K562 (cell line): ENCODE measurements at regions not wholly inside any gene's neighbourhood (a gene's known extent, or its start where the extent isn't known, plus 50 kb on each side); places are given as distances from the start of the nearest gene placed in this dataset.

ENCODE experiments used
- ATAC-seq: fragments of 200-7000 bp; cut with Tn5 transposase; 3 replicates; pipeline ENCODE4 v1.9.1; 2020; ENCODE audit warnings: moderate library complexity
- BruUV-seq: library from RNA; stranded (reverse); fragments of 400-500 nt; replicated peaks from 2 replicates; lab custom pipeline; 2021; lab: Mats Ljungman, UMichigan
- CTCF ChIA-PET: fragments of 300-600 bp; formaldehyde crosslinking; extraction: SDS; loops from one replicate; lab custom pipeline; 2021; ENCODE audit warnings: low intra/inter-chr PET ratio; lab: Yijun Ruan, JAX
- POLR2A ChIA-PET: fragments of 300-600, 350-650 bp; sonication (Branson Sonifier 250); formaldehyde crosslinking; extraction: SDS; loops from one replicate; lab custom pipeline; 2021; ENCODE audit warnings: antibody characterized with exemption, inconsistent platforms; lab: Yijun Ruan, JAX
- DNase-seq, 4 experiments: peaks; one replicate each; pipeline versions ENCODE4 v3.0.0 to v3.0.0-alpha.2; 2011 to 2018; ENCODE audit warnings: low spot score in 3 of 4, mixed read lengths in 3 of 4; ENCODE audit errors: extremely low read depth in 1 of 4
- FAIRE-seq: peaks from 2 replicates; lab custom pipeline; 2011; peaks lifted over from hg19 to GRCh38; lab: Jason Lieb, UNC
- H2AFZ ChIP-seq: 2 replicates; pipeline ENCODE4 v1.6.0; 2011; ENCODE audit warnings: low read depth, low read length, control low read depth, inconsistent platforms
- H3K27ac ChIP-seq: fragments of 200-600 bp; 3 replicates; pipeline ENCODE4 v1.8.0; 2011; ENCODE audit warnings: low read depth, mild to moderate bottlenecking, control low read depth, inconsistent platforms, low read length, moderate library complexity, mixed read lengths; ENCODE audit errors: extremely low read depth
- H3K27me3 ChIP-seq, 2 experiments: fragments of 300-600 bp in 1 of 2; 2 replicates in 1 of 2; 3 replicates in 1 of 2; pipeline versions ENCODE4 v1.6.0 to v1.8.0; 2011; ENCODE audit warnings: inconsistent platforms in 2 of 2, low read length in 2 of 2, mild to moderate bottlenecking in 1 of 2, mixed read lengths in 1 of 2, moderate library complexity in 1 of 2; ENCODE audit not compliant: control insufficient read depth in 2 of 2, insufficient read depth in 2 of 2
- H3K36me3 ChIP-seq: fragments of 300-600 bp; 3 replicates; pipeline ENCODE4 v1.8.0; 2011; ENCODE audit warnings: mild to moderate bottlenecking, low read length, inconsistent platforms; ENCODE audit not compliant: control insufficient read depth, insufficient read depth
- H3K4me1 ChIP-seq, 2 experiments: fragments of 200-600 bp in 1 of 2; replicated peaks in 1 of 2; 2 replicates in 1 of 2; 3 replicates in 1 of 2; pipeline versions ENCODE4 v1.5.1 to v1.8.0; 2011; ENCODE audit warnings: inconsistent platforms in 2 of 2, low read length in 2 of 2, mild to moderate bottlenecking in 1 of 2, mixed read lengths in 1 of 2, moderate library complexity in 1 of 2; ENCODE audit not compliant: control insufficient read depth in 2 of 2, insufficient read depth in 2 of 2
- H3K4me2 ChIP-seq: 2 replicates; pipeline ENCODE4 v1.6.1; 2011; ENCODE audit warnings: low read length, control low read depth, inconsistent platforms, mixed read lengths; ENCODE audit not compliant: insufficient read depth
- H3K4me3 ChIP-seq: fragments of 200-600 bp; sonication (generic), shearing (Covaris generic); 2 replicates; pipeline ENCODE4 v1.5.1; 2016; ENCODE audit warnings: control low read depth, inconsistent platforms
- H3K79me2 ChIP-seq: fragments of 200-600 bp; 3 replicates; pipeline ENCODE4 v1.8.0; 2011; ENCODE audit warnings: low read length, inconsistent platforms; ENCODE audit not compliant: control insufficient read depth, insufficient read depth
- H3K9ac ChIP-seq, 2 experiments: 2 replicates each; pipeline versions ENCODE4 v1.6.0 to v1.6.1; 2011; ENCODE audit warnings: low read depth in 2 of 2, low read length in 2 of 2, control low read depth in 1 of 2, inconsistent platforms in 1 of 2, mild to moderate bottlenecking in 1 of 2, mixed read lengths in 1 of 2; ENCODE audit not compliant: insufficient read depth in 1 of 2
- H3K9me1 ChIP-seq: one replicate; pipeline ENCODE4 v1.6.0; 2011; ENCODE audit warnings: inconsistent platforms, mild to moderate bottlenecking, low read length, moderate library complexity; ENCODE audit not compliant: control insufficient read depth, insufficient read depth
- H3K9me3 ChIP-seq: replicated peaks from 2 replicates; pipeline ENCODE4 v1.5.1; 2011; ENCODE audit warnings: low read depth, low read length, inconsistent platforms; ENCODE audit not compliant: control insufficient read depth, insufficient read depth
- H4K20me1 ChIP-seq: replicated peaks from 2 replicates; pipeline ENCODE4 v1.6.1; 2011; ENCODE audit warnings: low read length, inconsistent platforms, mixed read lengths; ENCODE audit not compliant: control insufficient read depth, insufficient read depth
- BMI1 ChIP-seq: fragments of 150-350 bp; IDR thresholded peaks from 2 replicates; pipeline ENCODE4 v1.6.1; 2014; ENCODE audit warnings: low read length
- CHD4 ChIP-seq: fragments of 200-600 bp; sonication (generic); IDR thresholded peaks from 3 replicates; pipeline ENCODE4 v1.6.1; 2012; ENCODE audit warnings: low read depth, mild to moderate bottlenecking, mixed read lengths, low read length, inconsistent platforms; ENCODE audit not compliant: insufficient read depth, insufficient replicate concordance, poor library complexity, severe bottlenecking
- EP400 ChIP-seq: fragments of 450-650 bp; IDR thresholded peaks from 2 replicates; pipeline ENCODE4 v1.6.1; 2017; ENCODE audit warnings: antibody characterized with exemption, mild to moderate bottlenecking, moderate library complexity
- ERF ChIP-seq: fragments of 450-650 bp; formaldehyde crosslinking; IDR thresholded peaks from 2 replicates; pipeline ENCODE4 v1.4.0; 2020; ENCODE audit warnings: mild to moderate bottlenecking, mixed read lengths
- MXD1 ChIP-seq: fragments of 250-450 bp; sonication (Bioruptor Pico); IDR thresholded peaks from 2 replicates; pipeline ENCODE4 v1.8.0; 2021; ENCODE audit warnings: borderline replicate concordance, mild to moderate bottlenecking, moderate library complexity; ENCODE audit not compliant: poor library complexity, severe bottlenecking
- MYBL2 ChIP-seq, 2 experiments: fragments of 450-650 bp in 1 of 2; sonication (generic) in 1 of 2; formaldehyde crosslinking in 1 of 2; IDR thresholded peaks; 2 replicates each; pipeline versions ENCODE4 v1.6.1 to v1.8.1; 2017 to 2022; ENCODE audit warnings: borderline replicate concordance in 1 of 2, inconsistent platforms in 1 of 2, low read depth in 1 of 2, mild to moderate bottlenecking in 1 of 2, missing genetic modification reagents in 1 of 2, moderate library complexity in 1 of 2
- NCOA4 ChIP-seq: fragments of 450-650 bp; IDR thresholded peaks from 2 replicates; pipeline ENCODE4 v1.6.1; 2018; ENCODE audit warnings: mild to moderate bottlenecking; ENCODE audit not compliant: partially characterized antibody
- PKNOX1 ChIP-seq: fragments of 450-650 bp; IDR thresholded peaks from 2 replicates; pipeline ENCODE4 v1.6.1; 2016
- RAD21 ChIP-seq, 2 experiments: fragments of 250-450 bp in 1 of 2; fragments of 450-650 bp in 1 of 2; sonication (Bioruptor Pico) in 1 of 2; formaldehyde crosslinking in 1 of 2; IDR thresholded peaks in 1 of 2; conservative IDR thresholded peaks in 1 of 2; 2 replicates each; pipeline versions ENCODE4 v1.4.0 to v1.8.0; 2020 to 2022; ENCODE audit warnings: mild to moderate bottlenecking in 2 of 2, moderate library complexity in 1 of 2
- SIN3A ChIP-seq, 2 experiments: fragments of 150-350 bp in 1 of 2; IDR thresholded peaks; 2 replicates each; pipeline ENCODE4 v1.6.1; 2011 to 2016; ENCODE audit warnings: borderline replicate concordance in 2 of 2, low read depth in 2 of 2, low read length in 2 of 2, mild to moderate bottlenecking in 2 of 2, moderate library complexity in 2 of 2; ENCODE audit not compliant: control insufficient read depth in 1 of 2
- SREBF1 ChIP-seq: fragments of 150-350 bp; IDR thresholded peaks from 2 replicates; pipeline ENCODE4 v1.6.1; 2014; ENCODE audit warnings: antibody characterized with exemption, low read depth, low read length, borderline replicate concordance
- STAG1 ChIP-seq: sonication (generic); formaldehyde crosslinking; IDR thresholded peaks from 2 replicates; pipeline ENCODE4 v1.5.0; 2020; ENCODE audit warnings: missing genetic modification reagents, borderline replicate concordance
- STAT6 ChIP-seq: sonication (generic); formaldehyde crosslinking; IDR thresholded peaks from 2 replicates; pipeline ENCODE4 v1.8.1; 2023; ENCODE audit warnings: mild to moderate bottlenecking, missing genetic modification reagents
- XRCC3 ChIP-seq: fragments of 450-650 bp; IDR thresholded peaks from 2 replicates; pipeline ENCODE4 v1.6.1; 2017; ENCODE audit warnings: mild to moderate bottlenecking, moderate library complexity
- XRCC5 ChIP-seq: fragments of 200-400 bp; formaldehyde crosslinking; IDR thresholded peaks from 2 replicates; pipeline ENCODE4 v1.6.1; 2017; ENCODE audit warnings: low read depth, mild to moderate bottlenecking, low read length
- in situ Hi-C: fragments of 300-500 bp; cut with MboI; formaldehyde crosslinking; loops from 4 replicates; pipeline ENCODE4 v1.15.0; 2018; ENCODE audit warnings: inconsistent platforms, mixed read lengths
- intact Hi-C: fragments of 100-400 bp; cut with micrococcal nuclease; formaldehyde crosslinking; loops from 2 replicates; pipeline ENCODE4 v1.14.2; 2022

- Histone ChIP-seq H3K9me3 (no peaks in the 10 kb centered on the region), H3K27me3 (no peaks in the 10 kb centered on the region), H3K4me1 (no peaks in the 10 kb centered on the region), H3K9ac (no peak overlapping the region), H2AFZ (no peak overlapping the region), H3K4me3 (no peak overlapping the region), H3K79me2 (no peaks in the 10 kb centered on the region), H3K4me2 (no peak overlapping the region), H3K27ac (no peak overlapping the region), H4K20me1 (no peaks in the 10 kb centered on the region), H3K9me1 (no peaks in the 10 kb centered on the region), H3K36me3 (no peaks in the 10 kb centered on the region)
- DNase-seq (no peak), FAIRE-seq (no peak), ATAC-seq (no peak)
- in situ Hi-C loops: no loop called here
- CTCF ChIA-PET: no interaction called here
- no TSS peak for BruUV-seq
- intact Hi-C loops: no loop called here
- POLR2A ChIA-PET: no interaction called here
- TF ChIP-seq PKNOX1: no peak
- TF ChIP-seq BMI1: no peak
- no peak for TF ChIP-seq RAD21 (CRISPR knock-in tag; conservative IDR thresholded peaks at IDR 0.05 in 1 of 2, IDR thresholded peaks at IDR 0.05 in 1 of 2)
- TF ChIP-seq STAG1 (CRISPR knock-in tag): no peak
- no peak for TF ChIP-seq XRCC3
- no peak for TF ChIP-seq SIN3A (IDR thresholded peaks at IDR 0.05; ENCODE audit: borderline replicate concordance in 2 of 2, control insufficient read depth in 1 of 2, low read depth in 2 of 2, low read length in 2 of 2)
- no peak for TF ChIP-seq XRCC5
- TF ChIP-seq MXD1: no peak
- no peak for TF ChIP-seq NCOA4
- no peak for TF ChIP-seq SREBF1
- no peak for TF ChIP-seq ERF
- no peak for TF ChIP-seq CHD4
- no peak for TF ChIP-seq MYBL2 (IDR thresholded peaks at IDR 0.05; ENCODE audit: low read depth)
- TF ChIP-seq MYBL2 (CRISPR knock-in tag; IDR thresholded peaks at IDR 0.05; ENCODE audit: borderline replicate concordance): no peak
- no peak for TF ChIP-seq EP400
- TF ChIP-seq STAT6: no peak
Observed at GRCh38 chr17:71055128-71055527, 885.8 kb downstream of the KCNJ2 start.
